ENCODE measurements at regions not wholly inside any gene's neighbourhood (a gene's known extent, or its start where the extent isn't known, plus 50 kb on each side); places are given as distances from the start of the nearest gene placed in this dataset.

GRCh38 chr9:116102596-116102995 lies 51.0 kb upstream of the PAPPA start:
- DNase-seq = no peak

Measured in hematopoietic multipotent progenitor cell treated with erythropoietin and hydrocortisone succinate and interleukin-3 and kit ligand, for 4 days (in vitro differentiated cells).